ENCODE measurements at regions not wholly inside any gene's neighbourhood (a gene's known extent, or its start where the extent isn't known, plus 50 kb on each side); places are given as distances from the start of the nearest gene placed in this dataset.

DNA sequence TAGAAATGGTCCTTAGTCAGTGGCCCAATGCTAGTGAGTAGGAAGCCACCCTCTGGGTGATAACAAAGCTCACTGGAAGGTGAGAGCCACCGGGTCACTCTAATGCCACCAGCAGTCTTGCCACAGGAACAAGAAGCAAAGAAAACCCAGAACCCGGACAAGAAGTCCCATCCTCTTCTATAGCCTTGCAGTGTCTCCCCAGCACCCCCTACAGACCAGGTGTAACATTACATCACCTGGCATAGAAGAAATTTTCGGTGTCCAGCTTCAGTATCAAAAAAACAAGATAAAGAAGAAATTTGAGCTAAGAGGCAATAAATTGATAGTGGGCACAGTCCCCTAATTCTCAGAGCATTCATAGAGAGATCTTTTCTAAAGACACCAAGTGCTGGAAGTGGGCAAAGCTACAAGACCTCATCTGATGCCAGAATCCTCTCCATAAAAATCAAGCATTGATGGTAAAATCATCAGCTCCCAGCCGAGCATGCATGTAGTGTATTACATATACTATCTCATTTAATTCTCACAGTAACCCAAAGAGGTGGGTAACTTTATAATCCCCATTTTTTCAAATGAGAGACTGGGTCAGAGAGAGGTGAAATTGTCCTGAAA, 491.0 kb downstream of the MATN1 start:
- TF ChIP-seq, protein P1, sequence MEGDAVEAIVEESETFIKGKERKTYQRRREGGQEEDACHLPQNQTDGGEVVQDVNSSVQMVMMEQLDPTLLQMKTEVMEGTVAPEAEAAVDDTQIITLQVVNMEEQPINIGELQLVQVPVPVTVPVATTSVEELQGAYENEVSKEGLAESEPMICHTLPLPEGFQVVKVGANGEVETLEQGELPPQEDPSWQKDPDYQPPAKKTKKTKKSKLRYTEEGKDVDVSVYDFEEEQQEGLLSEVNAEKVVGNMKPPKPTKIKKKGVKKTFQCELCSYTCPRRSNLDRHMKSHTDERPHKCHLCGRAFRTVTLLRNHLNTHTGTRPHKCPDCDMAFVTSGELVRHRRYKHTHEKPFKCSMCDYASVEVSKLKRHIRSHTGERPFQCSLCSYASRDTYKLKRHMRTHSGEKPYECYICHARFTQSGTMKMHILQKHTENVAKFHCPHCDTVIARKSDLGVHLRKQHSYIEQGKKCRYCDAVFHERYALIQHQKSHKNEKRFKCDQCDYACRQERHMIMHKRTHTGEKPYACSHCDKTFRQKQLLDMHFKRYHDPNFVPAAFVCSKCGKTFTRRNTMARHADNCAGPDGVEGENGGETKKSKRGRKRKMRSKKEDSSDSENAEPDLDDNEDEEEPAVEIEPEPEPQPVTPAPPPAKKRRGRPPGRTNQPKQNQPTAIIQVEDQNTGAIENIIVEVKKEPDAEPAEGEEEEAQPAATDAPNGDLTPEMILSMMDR (IDR thresholded peaks at IDR 0.05), result peak; percentile 80
- no peak for TF ChIP-seq EZH2 (IDR thresholded peaks at IDR 0.05)
- TF ChIP-seq EZH2phosphoT487 (IDR thresholded peaks at IDR 0.05), result no peak

All from neural progenitor cell (in vitro differentiated cells).